ENCODE measurements at regions not wholly inside any gene's neighbourhood (a gene's known extent, or its start where the extent isn't known, plus 50 kb on each side); places are given as distances from the start of the nearest gene placed in this dataset.
"Not testable (repeated sequence)": the region's sequence is repeated elsewhere in the genome, so short reads cannot be mapped to it uniquely, and the experiment has no call there.

DNA sequence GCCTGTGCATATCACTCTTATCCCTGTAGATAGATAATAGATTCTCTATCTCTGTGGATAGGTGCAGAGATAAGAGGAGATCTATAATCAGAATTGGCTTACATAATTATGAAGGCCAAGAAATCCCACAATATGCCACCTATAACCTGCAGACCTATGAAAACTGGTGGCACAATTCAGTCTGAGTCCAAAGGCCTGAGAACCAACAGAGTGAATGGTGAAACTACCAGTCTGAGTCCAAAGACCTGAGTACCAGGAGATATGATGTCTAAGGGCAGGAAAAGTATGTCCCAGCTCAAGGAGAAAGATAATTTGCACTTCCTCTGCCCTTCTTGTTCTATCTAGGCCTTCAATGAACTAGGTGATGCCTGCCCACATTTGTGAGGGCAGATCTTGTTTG lies 54.6 kb upstream of the GOLGA8O start:
- not testable (repeated sequence) for DNase-seq (ENCODE audit: insufficient read length, low spot score, missing footprints); H3K36me3 ChIP-seq (ENCODE audit: insufficient read depth, low read length); H2AFZ ChIP-seq (ENCODE audit: low read length); H3K4me2 ChIP-seq (ENCODE audit: insufficient read depth, low read length); H3K4me3 ChIP-seq (ENCODE audit: insufficient read depth, low read length); H4K20me1 ChIP-seq (ENCODE audit: insufficient read depth, low read length); H3K27ac ChIP-seq (ENCODE audit: low read depth, low read length); H3K9me3 ChIP-seq (ENCODE audit: low read depth, low read length); H3K79me2 ChIP-seq (ENCODE audit: insufficient read depth, low read length); H3K4me1 ChIP-seq (ENCODE audit: insufficient read depth, low read length); H3K27me3 ChIP-seq (ENCODE audit: insufficient read depth, low read length)

DNA sequence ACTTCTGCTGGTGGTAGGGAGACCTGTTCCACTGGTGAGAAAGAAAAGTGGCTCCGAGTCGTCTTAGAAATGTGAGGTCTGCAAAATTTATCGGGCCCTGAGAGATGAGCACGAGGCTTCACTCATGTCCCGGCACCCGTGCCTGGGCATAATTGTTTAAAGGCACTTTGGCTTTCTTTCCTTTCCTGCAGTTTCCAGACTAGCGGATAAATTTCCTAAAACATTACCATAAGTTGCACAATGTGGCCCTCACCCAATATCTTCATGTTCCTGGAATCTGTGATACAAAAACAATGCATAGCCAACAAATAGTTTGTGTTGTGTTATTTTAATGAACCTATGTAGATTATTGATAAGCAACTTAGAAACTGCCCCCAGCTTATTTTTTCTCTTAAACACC lies 52.6 kb upstream of the GOLGA8O start:
- not testable (repeated sequence) for H3K4me2 ChIP-seq (ENCODE audit: insufficient read depth, low read length)

GRCh38 chr15:32506787-32507186 lies 51.4 kb upstream of the GOLGA8O start:
- not testable (repeated sequence) for H3K27ac ChIP-seq (ENCODE audit: low read depth, low read length); H4K20me1 ChIP-seq (ENCODE audit: insufficient read depth, low read length); DNase-seq (ENCODE audit: insufficient read length, low spot score, missing footprints)

More for the DNA sequence above, 52.6 kb upstream of the GOLGA8O start:
- not testable (repeated sequence) for H3K4me3 ChIP-seq (ENCODE audit: insufficient read depth, low read length); H3K27me3 ChIP-seq (ENCODE audit: insufficient read depth, low read length); DNase-seq (ENCODE audit: insufficient read length, low spot score, missing footprints); H3K4me1 ChIP-seq (ENCODE audit: insufficient read depth, low read length); H3K36me3 ChIP-seq (ENCODE audit: insufficient read depth, low read length); H3K79me2 ChIP-seq (ENCODE audit: insufficient read depth, low read length); H3K27ac ChIP-seq (ENCODE audit: low read depth, low read length); H3K9me3 ChIP-seq (ENCODE audit: low read depth, low read length); H4K20me1 ChIP-seq (ENCODE audit: insufficient read depth, low read length); H2AFZ ChIP-seq (ENCODE audit: low read length)

GRCh38 chr15:32505633-32506032 lies 50.2 kb upstream of the GOLGA8O start:
- H3K27ac ChIP-seq (ENCODE audit: low read depth, low read length); H3K4me1 ChIP-seq (ENCODE audit: insufficient read depth, low read length); H3K27me3 ChIP-seq (ENCODE audit: insufficient read depth, low read length); H3K4me2 ChIP-seq (ENCODE audit: insufficient read depth, low read length); H3K79me2 ChIP-seq (ENCODE audit: insufficient read depth, low read length); H3K36me3 ChIP-seq (ENCODE audit: insufficient read depth, low read length); H3K4me3 ChIP-seq (ENCODE audit: insufficient read depth, low read length); H2AFZ ChIP-seq (ENCODE audit: low read length); DNase-seq (ENCODE audit: insufficient read length, low spot score, missing footprints); H4K20me1 ChIP-seq (ENCODE audit: insufficient read depth, low read length); H3K9me3 ChIP-seq (ENCODE audit: low read depth, low read length): not testable (repeated sequence)

More at GRCh38 chr15:32506787-32507186, 51.4 kb upstream of the GOLGA8O start:
- not testable (repeated sequence) for H3K79me2 ChIP-seq (ENCODE audit: insufficient read depth, low read length); H3K9me3 ChIP-seq (ENCODE audit: low read depth, low read length); H3K4me1 ChIP-seq (ENCODE audit: insufficient read depth, low read length); H3K4me3 ChIP-seq (ENCODE audit: insufficient read depth, low read length); H2AFZ ChIP-seq (ENCODE audit: low read length); H3K36me3 ChIP-seq (ENCODE audit: insufficient read depth, low read length); H3K4me2 ChIP-seq (ENCODE audit: insufficient read depth, low read length); H3K27me3 ChIP-seq (ENCODE audit: insufficient read depth, low read length)
